Upper lobe of left lung (tissue), 6 donors: ENCODE measurements at regions not wholly inside any gene's neighbourhood (a gene's known extent, or its start where the extent isn't known, plus 50 kb on each side); places are given as distances from the start of the nearest gene placed in this dataset.

ENCODE experiments used
- ATAC-seq, 2 donors: fragments of 200-7000 bp; cut with Tn5 transposase; one replicate each; pipeline ENCODE4 v1.9.1; 2022; ENCODE audit warnings: mild to moderate bottlenecking in 2 of 2, moderate library complexity in 2 of 2; ENCODE audit not compliant: low FRiP score in 2 of 2
- DNase-seq, 2 donors: peaks; one replicate each; pipeline ENCODE4 v3.0.0-alpha.2; 2019 to 2020
- H3K27ac ChIP-seq, 4 donors: fragments of 200-600 bp; sonication (generic); one replicate each; pipeline ENCODE4 v1.5.1; 2016 to 2019
- H3K27me3 ChIP-seq, 4 donors: fragments of 200-600 bp; sonication (generic); one replicate each; pipeline ENCODE4 v1.5.1; 2017 to 2019
- H3K36me3 ChIP-seq, 4 donors: fragments of 200-600 bp; sonication (generic); one replicate each; pipeline ENCODE4 v1.5.1; 2016 to 2019
- H3K4me1 ChIP-seq, 4 donors: fragments of 200-600 bp; sonication (generic); one replicate each; pipeline ENCODE4 v1.5.1; 2018 to 2019
- H3K4me3 ChIP-seq, 4 donors: fragments of 200-600 bp; sonication (generic); one replicate each; pipeline ENCODE4 v1.5.1; 2017 to 2019; ENCODE audit warnings: mild to moderate bottlenecking in 2 of 4, moderate library complexity in 1 of 4
- H3K9me3 ChIP-seq, 4 donors: fragments of 200-600 bp; sonication (generic); one replicate each; pipeline ENCODE4 v1.5.1; 2018 to 2019
- CTCF ChIP-seq, 6 experiments: fragments of 450-650 bp in 4 of 6; fragments of 200-600 bp in 2 of 6; sonication (generic) in 2 of 6; IDR thresholded peaks; one replicate each; pipeline ENCODE4 v1.5.1; 2016 to 2019; ENCODE audit warnings: antibody characterized with exemption in 6 of 6
- EP300 ChIP-seq, 4 donors: sonication (generic); formaldehyde crosslinking; IDR thresholded peaks; one replicate each; pipeline ENCODE4 v1.5.1; 2017; ENCODE audit warnings: antibody characterized with exemption in 4 of 4, control low read depth in 2 of 4
- POLR2A ChIP-seq, 4 donors: fragments of 450-650 bp; IDR thresholded peaks; one replicate each; pipeline ENCODE4 v1.5.1; 2016 to 2017; ENCODE audit warnings: antibody characterized with exemption in 4 of 4, mild to moderate bottlenecking in 2 of 4
- POLR2AphosphoS5 ChIP-seq, 2 donors: sonication (generic); formaldehyde crosslinking; IDR thresholded peaks; one replicate each; pipeline ENCODE4 v1.5.1; 2017; ENCODE audit warnings: antibody characterized with exemption in 2 of 2
- WGBS, 2 donors: methylation state at CpG; one replicate each; pipeline ENCODE4 v1.1.5; 2017 to 2018; 5-methylcytosine and 5-hydroxymethylcytosine counted together
- donor health status: DM: no; HTN: no; CAD: no; lungs with moderate emphysema.
- donor health status: DM: no; HTN: yes; CAD: no; lungs with severe emphysema.

- Histone ChIP-seq H3K27me3 (no peaks in the 10 kb centered on the region), H3K4me3 (no peak overlapping the region), H3K4me1 (no peaks in the 10 kb centered on the region), H3K36me3 (no peaks in the 10 kb centered on the region), H3K27ac (no peak overlapping the region), H3K9me3 (peaks cover 0 to 4% (median 0%) of the 10 kb centered on the region in 4 donors)
- no peak for TF ChIP-seq CTCF (IDR thresholded peaks at IDR 0.05)
- no peak for TF ChIP-seq POLR2AphosphoS5 (IDR thresholded peaks at IDR 0.05)
- TF ChIP-seq POLR2A (IDR thresholded peaks at IDR 0.05), result no peak
- no peak for TF ChIP-seq EP300 (IDR thresholded peaks at IDR 0.05)
- 53 to 70% methylated on average over 3 of the region's 3 CpGs for WGBS, 2 donors
- no peak for DNase-seq
- ATAC-seq, result no peak
Measured at GRCh38 chrX:84611843-84612636, 109.8 kb upstream of the HDX start.

- no peak for ATAC-seq
- WGBS, 2 donors, result 46 to 60% methylated on average over 1 to 3 of the region's 3 CpGs
- H3K27ac ChIP-seq, result no peak overlapping the region
- TF ChIP-seq CTCF (IDR thresholded peaks at IDR 0.05), result no peak
- no peak for TF ChIP-seq POLR2AphosphoS5 (IDR thresholded peaks at IDR 0.05)
- no peak for TF ChIP-seq EP300 (IDR thresholded peaks at IDR 0.05)
- TF ChIP-seq POLR2A (IDR thresholded peaks at IDR 0.05), result no peak
- DNase-seq, result no peak
- no peaks in the 10 kb centered on the region for H3K4me1 ChIP-seq
- no peaks in the 10 kb centered on the region for H3K36me3 ChIP-seq
- H3K9me3 ChIP-seq, result no peaks in the 10 kb centered on the region
- H3K27me3 ChIP-seq, result no peaks in the 10 kb centered on the region
- no peak overlapping the region for H3K4me3 ChIP-seq
Measured at GRCh38 chrX:84634201-84634782, 132.0 kb upstream of the HDX start.

- no peaks in the 10 kb centered on the region for H3K9me3 ChIP-seq
- WGBS, 2 donors, result 57 to 87% methylated on average over 2 of the region's 2 CpGs
- H3K27ac ChIP-seq, result no peak overlapping the region
- H3K27me3 ChIP-seq, result no peaks in the 10 kb centered on the region
- H3K4me3 ChIP-seq, result no peak overlapping the region
- TF ChIP-seq EP300 (IDR thresholded peaks at IDR 0.05), result no peak
- no peak for TF ChIP-seq POLR2AphosphoS5 (IDR thresholded peaks at IDR 0.05)
- TF ChIP-seq POLR2A (IDR thresholded peaks at IDR 0.05), result no peak
- TF ChIP-seq CTCF (IDR thresholded peaks at IDR 0.05), result no peak
- H3K36me3 ChIP-seq, result no peaks in the 10 kb centered on the region
- DNase-seq (no peak), ATAC-seq (no peak)
- no peaks in the 10 kb centered on the region for H3K4me1 ChIP-seq
Measured at GRCh38 chrX:84666086-84666485, 163.8 kb upstream of the HDX start.

GRCh38 chrX:84690228-84690627, 188.0 kb upstream of the HDX start:
- H3K4me3 ChIP-seq, result no peak overlapping the region
- no peaks in the 10 kb centered on the region for H3K9me3 ChIP-seq
- no peaks in the 10 kb centered on the region for H3K27me3 ChIP-seq
- WGBS, 2 donors, result 63 to 74% methylated on average over 1 of the region's 1 CpG
- TF ChIP-seq POLR2A (IDR thresholded peaks at IDR 0.05), result no peak
- no peak for TF ChIP-seq EP300 (IDR thresholded peaks at IDR 0.05)
- no peak for TF ChIP-seq POLR2AphosphoS5 (IDR thresholded peaks at IDR 0.05)
- no peak for TF ChIP-seq CTCF (IDR thresholded peaks at IDR 0.05)
- no peaks in the 10 kb centered on the region for H3K36me3 ChIP-seq
- ATAC-seq (no peak), DNase-seq (no peak)
- no peaks in the 10 kb centered on the region for H3K4me1 ChIP-seq
- no peak overlapping the region for H3K27ac ChIP-seq
